ENCODE measurements at regions not wholly inside any gene's neighbourhood (a gene's known extent, or its start where the extent isn't known, plus 50 kb on each side); places are given as distances from the start of the nearest gene placed in this dataset.

DNA sequence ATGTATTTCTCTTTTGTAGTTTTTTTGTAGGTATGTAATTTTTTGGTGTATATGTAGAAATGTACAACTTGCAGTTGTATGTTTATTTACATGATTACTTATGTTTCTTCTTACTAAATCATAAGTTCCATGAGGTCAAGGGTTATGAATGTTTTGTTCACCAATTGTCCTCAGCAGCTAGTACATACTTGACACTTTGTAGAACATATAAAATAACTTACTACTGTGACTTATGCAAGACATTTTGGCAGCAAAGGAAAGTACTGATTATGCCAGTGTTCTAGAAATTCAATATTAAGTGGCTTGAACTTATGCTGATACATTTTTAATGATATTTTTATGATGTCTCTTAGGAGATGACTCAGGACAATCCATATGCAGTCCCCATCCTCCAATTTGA, 209.6 kb downstream of the DKK1 start:
- no peak for DNase-seq (ENCODE audit: low spot score)
- TF ChIP-seq, protein P1, sequence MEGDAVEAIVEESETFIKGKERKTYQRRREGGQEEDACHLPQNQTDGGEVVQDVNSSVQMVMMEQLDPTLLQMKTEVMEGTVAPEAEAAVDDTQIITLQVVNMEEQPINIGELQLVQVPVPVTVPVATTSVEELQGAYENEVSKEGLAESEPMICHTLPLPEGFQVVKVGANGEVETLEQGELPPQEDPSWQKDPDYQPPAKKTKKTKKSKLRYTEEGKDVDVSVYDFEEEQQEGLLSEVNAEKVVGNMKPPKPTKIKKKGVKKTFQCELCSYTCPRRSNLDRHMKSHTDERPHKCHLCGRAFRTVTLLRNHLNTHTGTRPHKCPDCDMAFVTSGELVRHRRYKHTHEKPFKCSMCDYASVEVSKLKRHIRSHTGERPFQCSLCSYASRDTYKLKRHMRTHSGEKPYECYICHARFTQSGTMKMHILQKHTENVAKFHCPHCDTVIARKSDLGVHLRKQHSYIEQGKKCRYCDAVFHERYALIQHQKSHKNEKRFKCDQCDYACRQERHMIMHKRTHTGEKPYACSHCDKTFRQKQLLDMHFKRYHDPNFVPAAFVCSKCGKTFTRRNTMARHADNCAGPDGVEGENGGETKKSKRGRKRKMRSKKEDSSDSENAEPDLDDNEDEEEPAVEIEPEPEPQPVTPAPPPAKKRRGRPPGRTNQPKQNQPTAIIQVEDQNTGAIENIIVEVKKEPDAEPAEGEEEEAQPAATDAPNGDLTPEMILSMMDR (IDR thresholded peaks at IDR 0.05; ENCODE audit: borderline replicate concordance, control extremely low read depth, extremely low read depth, insufficient read depth, missing control alignments), result no peak
- in situ Hi-C loops (cut with MboI; ENCODE audit: low sequenced_read_pairs, unreplicated experiment), result no loop called here

DNA sequence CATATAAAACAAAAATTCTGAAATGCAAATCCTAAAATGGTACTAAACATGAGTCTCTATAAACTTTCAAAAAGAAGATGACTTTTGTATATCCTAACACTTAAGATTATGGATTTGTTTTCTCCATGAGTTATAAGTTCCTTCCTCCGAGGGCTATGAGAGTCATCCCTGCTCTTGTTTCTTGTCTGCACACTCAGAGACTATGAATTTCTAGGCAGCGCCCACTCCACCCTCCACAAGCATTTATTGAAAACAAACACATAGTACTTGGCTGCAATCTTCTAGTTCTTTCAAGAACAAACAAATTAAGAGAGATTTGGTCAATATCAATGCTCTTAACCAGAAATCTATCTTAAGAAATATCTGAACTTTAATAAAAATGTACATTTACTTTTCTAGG, 211.7 kb downstream of the DKK1 start:
- TF ChIP-seq, protein P1 (IDR thresholded peaks at IDR 0.05; ENCODE audit: borderline replicate concordance, control extremely low read depth, extremely low read depth, insufficient read depth, missing control alignments), result no peak
- in situ Hi-C loops (cut with MboI; ENCODE audit: low sequenced_read_pairs, unreplicated experiment), result no loop called here
- DNase-seq (ENCODE audit: low spot score), result no peak

DNA sequence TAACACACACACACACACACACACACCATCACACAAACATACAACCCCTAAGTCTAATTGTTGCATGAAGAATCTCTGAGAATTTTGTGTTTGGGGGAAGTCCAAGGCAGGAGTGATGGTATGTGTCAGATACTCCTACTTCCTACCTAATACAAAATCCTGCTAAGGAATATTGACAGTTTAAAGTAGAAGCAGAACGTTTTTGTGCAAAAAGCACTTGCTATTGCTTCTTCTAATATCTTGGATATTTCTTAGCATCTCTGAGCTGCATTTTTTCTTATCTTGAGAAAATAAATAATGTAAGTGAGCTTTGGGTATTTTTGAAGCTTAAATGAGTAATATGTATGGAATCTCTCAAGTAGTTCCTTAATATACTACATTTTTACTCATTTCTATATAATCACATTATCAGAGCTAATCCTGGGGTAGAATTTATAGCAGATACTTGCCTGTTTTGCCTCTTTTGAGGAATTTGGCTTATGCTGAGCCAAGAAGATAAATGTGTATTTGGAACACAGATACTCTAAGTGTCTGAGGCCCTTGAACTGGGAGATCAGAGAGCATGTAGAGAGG, 212.3 kb downstream of the DKK1 start:
- DNase-seq (ENCODE audit: low spot score), result no peak
- TF ChIP-seq, protein P1 (IDR thresholded peaks at IDR 0.05; ENCODE audit: borderline replicate concordance, control extremely low read depth, extremely low read depth, insufficient read depth, missing control alignments), result no peak
- in situ Hi-C loops (cut with MboI; ENCODE audit: low sequenced_read_pairs, unreplicated experiment), result no loop called here

DNA sequence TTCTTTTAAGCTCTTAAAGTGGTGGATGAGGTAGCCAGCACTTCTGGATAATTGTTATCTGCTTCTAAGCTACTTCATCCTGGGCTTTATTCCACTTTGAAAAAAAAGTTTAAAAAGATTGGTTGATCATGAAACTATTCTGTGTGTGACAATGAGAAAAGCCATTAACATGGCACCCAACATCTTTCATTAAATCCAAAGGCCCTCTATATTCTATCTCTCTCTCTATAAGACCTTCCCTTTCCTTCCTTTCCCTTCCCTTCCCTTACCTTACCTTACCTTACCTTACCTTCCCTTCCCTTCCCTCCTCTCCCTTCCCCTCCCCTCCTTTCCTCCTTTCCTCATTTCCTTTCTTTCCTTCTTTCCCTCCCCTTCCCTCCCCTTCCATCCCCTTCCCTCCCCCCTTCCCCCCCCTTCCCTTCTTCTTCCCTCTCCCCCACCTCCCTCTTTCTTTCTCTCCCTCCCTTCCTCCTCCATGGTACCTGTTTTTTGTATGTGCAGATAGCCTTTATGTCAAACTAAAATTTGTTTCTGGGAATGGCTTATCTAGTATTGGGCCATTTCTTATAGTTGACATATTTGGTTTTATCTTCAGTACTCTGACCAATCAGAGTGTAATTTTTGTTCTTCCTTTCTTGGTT, 218.7 kb downstream of the DKK1 start:
- in situ Hi-C loops (cut with MboI; ENCODE audit: low sequenced_read_pairs, unreplicated experiment), result no loop called here
- TF ChIP-seq, protein P1 (IDR thresholded peaks at IDR 0.05; ENCODE audit: borderline replicate concordance, control extremely low read depth, extremely low read depth, insufficient read depth, missing control alignments), result no peak
- DNase-seq (ENCODE audit: low spot score), result no peak

DNA sequence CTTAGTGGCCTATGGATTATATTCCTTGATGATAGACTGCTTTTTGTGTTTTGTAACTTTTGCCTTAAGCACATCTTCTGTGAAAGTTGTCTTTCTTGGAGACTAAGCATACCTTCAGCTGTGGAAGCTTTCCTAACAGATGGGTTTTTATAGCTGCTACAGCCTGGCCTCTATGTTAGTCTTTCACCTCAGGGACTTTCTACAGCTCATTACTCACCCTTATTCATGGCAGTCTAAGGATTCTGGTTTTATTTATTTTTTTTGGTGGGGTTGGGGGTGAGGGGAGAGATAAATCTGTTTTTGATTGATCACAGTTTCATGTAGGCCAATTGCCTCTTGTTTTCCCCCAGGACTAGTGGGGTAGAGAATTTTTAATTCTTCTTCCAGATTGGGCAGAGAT, 219.9 kb downstream of the DKK1 start:
- DNase-seq (ENCODE audit: low spot score), result no peak
- TF ChIP-seq, protein P1 (IDR thresholded peaks at IDR 0.05; ENCODE audit: borderline replicate concordance, control extremely low read depth, extremely low read depth, insufficient read depth, missing control alignments), result no peak
- in situ Hi-C loops (cut with MboI; ENCODE audit: low sequenced_read_pairs, unreplicated experiment), result no loop called here

DNA sequence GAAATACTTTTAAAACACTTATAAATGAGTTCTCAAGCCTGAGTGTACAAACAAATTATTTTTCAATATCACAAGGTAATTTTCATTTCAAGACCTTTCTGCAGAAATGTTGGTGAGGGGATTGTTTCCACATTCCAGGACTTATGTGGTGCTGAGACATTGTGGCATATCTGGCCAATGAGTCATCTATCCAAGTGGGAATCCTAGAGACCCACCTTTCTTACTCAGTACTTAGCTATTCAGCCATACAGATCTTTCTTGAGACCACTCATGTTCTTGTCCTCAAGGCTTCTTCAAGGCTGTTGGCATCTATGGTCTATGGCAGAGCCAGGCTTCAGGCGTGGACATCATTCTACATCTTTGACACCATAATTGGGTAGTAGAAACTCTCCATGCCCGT, 225.4 kb downstream of the DKK1 start:
- in situ Hi-C loops (cut with MboI; ENCODE audit: low sequenced_read_pairs, unreplicated experiment), result no loop called here
- no peak for DNase-seq (ENCODE audit: low spot score)
- TF ChIP-seq, protein P1 (IDR thresholded peaks at IDR 0.05; ENCODE audit: borderline replicate concordance, control extremely low read depth, extremely low read depth, insufficient read depth, missing control alignments), result no peak
